CD4-positive, alpha-beta T cell treated with Interleukin-21 for 1 hour (primary cell): ENCODE measurements at regions not wholly inside any gene's neighbourhood (a gene's known extent, or its start where the extent isn't known, plus 50 kb on each side); places are given as distances from the start of the nearest gene placed in this dataset.
"Not testable (repeated sequence)": the region's sequence is repeated elsewhere in the genome, so short reads cannot be mapped to it uniquely, and the experiment has no call there.

Source experiments
- DNase-seq: peaks from one replicate; pipeline ENCODE4 v3.0.0-alpha.2; 2020

GRCh38 chrX:22855693-22856092 is 144.1 kb upstream of the DDX53 start:
- no peak for DNase-seq

GRCh38 chrX:22859642-22860041 is 140.1 kb upstream of the DDX53 start:
- DNase-seq, result no peak

- DNase-seq, result not testable (repeated sequence)
Measured at GRCh38 chrX:22866801-22867200, 133.0 kb upstream of the DDX53 start.

GRCh38 chrX:22882543-22882942 is 117.2 kb upstream of the DDX53 start:
- no peak for DNase-seq

- no peak for DNase-seq
Measured at GRCh38 chrX:22889819-22890218, 109.9 kb upstream of the DDX53 start.

GRCh38 chrX:22912616-22913015 is 87.1 kb upstream of the DDX53 start:
- DNase-seq, result no peak

GRCh38 chrX:22922961-22923360 is 76.8 kb upstream of the DDX53 start:
- DNase-seq, result no peak

DNA sequence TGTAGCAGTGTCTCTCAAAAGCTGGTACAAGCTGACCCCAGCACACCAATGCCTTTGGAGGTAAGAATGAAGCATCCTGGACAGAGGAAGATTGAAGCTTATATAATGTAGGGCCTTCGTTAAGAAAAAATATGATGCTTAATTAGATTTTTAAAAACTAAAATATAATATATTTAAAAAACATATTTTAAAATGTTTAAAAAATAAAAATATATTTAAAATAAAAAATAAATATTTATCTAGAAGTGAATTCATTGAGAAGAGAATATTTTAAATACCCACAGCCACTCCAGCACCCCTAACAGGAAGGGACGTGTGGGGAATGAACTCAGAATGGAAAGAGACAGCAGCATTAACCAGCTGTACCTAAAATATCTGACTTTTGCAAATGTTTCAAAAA is 65.1 kb upstream of the DDX53 start:
- no peak for DNase-seq

- DNase-seq, result no peak
Measured at GRCh38 chrX:22944945-22945344, 54.8 kb upstream of the DDX53 start.
